Uterus (tissue), 2 donors: ENCODE measurements at regions not wholly inside any gene's neighbourhood (a gene's known extent, or its start where the extent isn't known, plus 50 kb on each side); places are given as distances from the start of the nearest gene placed in this dataset.

Source experiments
- POLR2A ChIP-seq, 2 donors: fragments of 450-650 bp; IDR thresholded peaks; one replicate each; pipeline ENCODE4 v1.6.1; 2016; ENCODE audit warnings: antibody characterized with exemption in 2 of 2, mild to moderate bottlenecking in 1 of 2, moderate library complexity in 1 of 2
- TF ChIP-seq, protein P1 (sequence below), 4 experiments: fragments of 200-600 bp in 2 of 4; fragments of 450-650 bp in 2 of 4; sonication (generic) in 2 of 4; IDR thresholded peaks; one replicate each; pipeline ENCODE4 v1.5.1; 2016 to 2019; ENCODE audit warnings: antibody characterized with exemption in 4 of 4, mild to moderate bottlenecking in 2 of 4, moderate library complexity in 1 of 4

DNA sequence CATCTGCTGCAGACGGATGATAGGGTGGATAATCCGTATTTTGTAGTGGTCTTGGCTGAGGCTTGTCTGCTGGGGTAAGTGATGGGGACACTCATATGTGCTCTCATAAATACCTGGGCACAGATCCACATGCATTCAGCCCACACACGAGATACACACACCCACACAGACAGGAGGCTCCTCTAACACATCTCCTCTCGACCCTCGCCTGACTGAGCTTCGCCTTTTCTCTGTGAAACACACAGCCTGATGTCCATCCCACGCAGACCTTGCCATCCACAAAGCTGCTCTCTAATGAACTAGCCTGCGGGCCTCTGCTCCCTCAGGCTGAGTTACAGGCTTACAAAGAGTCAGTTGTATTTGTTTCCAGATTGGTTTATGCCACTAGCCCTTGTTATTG, 96.3 kb upstream of the CSF3R start:
- TF ChIP-seq POLR2A (IDR thresholded peaks at IDR 0.05): no peak
- TF ChIP-seq, protein P1, sequence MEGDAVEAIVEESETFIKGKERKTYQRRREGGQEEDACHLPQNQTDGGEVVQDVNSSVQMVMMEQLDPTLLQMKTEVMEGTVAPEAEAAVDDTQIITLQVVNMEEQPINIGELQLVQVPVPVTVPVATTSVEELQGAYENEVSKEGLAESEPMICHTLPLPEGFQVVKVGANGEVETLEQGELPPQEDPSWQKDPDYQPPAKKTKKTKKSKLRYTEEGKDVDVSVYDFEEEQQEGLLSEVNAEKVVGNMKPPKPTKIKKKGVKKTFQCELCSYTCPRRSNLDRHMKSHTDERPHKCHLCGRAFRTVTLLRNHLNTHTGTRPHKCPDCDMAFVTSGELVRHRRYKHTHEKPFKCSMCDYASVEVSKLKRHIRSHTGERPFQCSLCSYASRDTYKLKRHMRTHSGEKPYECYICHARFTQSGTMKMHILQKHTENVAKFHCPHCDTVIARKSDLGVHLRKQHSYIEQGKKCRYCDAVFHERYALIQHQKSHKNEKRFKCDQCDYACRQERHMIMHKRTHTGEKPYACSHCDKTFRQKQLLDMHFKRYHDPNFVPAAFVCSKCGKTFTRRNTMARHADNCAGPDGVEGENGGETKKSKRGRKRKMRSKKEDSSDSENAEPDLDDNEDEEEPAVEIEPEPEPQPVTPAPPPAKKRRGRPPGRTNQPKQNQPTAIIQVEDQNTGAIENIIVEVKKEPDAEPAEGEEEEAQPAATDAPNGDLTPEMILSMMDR (IDR thresholded peaks at IDR 0.05): no peak
